Dedifferentiated amniotic fluid mesenchymal stem cell (primary cell): ENCODE measurements at regions not wholly inside any gene's neighbourhood (a gene's known extent, or its start where the extent isn't known, plus 50 kb on each side); places are given as distances from the start of the nearest gene placed in this dataset.
"Not testable (repeated sequence)": the region's sequence is repeated elsewhere in the genome, so short reads cannot be mapped to it uniquely, and the experiment has no call there.

Source experiments
- DNase-seq: peaks from one replicate; pipeline ENCODE4 v3.0.0-alpha.2; 2016; ENCODE audit errors: extremely low spot score

DNA sequence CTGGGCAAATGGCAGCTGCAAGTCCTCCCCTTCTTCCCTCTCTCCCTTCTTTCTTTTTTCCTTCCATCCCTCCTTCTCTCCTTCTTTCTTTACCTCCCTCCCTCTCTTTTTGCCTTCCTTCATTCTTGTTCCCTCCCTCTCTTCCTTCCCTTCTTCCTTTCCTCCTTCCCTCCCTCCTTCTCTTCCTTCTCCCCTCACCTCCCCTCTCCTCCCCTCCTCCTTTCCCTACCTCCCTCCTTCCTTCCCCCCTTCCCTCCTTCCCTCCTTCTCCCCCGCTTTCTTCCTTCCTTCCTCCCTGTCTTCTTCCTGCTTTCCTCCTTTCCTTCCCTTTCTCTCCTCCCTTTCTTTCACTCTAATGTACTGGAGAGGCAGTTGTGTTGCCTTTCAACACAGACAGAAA is 110.8 kb upstream of the SALL1 start:
- no peak for DNase-seq

DNA sequence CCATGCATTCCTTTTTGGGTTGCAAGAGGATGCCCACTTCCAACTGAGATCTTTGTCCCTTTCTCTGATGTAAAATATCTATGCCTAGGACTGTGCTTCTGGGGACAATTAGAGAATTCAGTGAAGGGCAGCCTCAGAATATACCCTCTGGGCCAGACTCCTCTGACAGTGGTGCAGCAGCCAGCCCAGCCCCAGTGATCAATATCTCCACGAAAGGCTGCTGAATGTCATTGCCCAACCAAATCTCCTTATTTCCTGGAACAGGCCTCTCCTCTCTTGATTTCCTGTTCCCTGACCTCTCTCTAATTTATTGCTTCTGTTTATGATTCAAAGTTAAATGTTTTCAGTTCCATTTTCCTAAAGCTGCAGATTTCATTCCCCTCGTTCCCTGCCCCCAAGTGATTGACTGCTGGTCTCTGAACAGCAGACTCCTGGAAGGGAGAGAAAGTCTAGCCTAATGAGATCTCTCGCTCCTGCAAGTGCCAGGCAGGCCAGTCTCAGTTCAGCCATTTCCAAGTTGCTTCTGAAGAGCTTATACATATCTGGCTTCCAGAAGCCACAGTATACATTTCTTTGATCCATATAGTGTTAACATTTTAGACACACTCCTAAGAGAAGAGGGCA is 104.4 kb upstream of the SALL1 start:
- DNase-seq, result no peak

DNA sequence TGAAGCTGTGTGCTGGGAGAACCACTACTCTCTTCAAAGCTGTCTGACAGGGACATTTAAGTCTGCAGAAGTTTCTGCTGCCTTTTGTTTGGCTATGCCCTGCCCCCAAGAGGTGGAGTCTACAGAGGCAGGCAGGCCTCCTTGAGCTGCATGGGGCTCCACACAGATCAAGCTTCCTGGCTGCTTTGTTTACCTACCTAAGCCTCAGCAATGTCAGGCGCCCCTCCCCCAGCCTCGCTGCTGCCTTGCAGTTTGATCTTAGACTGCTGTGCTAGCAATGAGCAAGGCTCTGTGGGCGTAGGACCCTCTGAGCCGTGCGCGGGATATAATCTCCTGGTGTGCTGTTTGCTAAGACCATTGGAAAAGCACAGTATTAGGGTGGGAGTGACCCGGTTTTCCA is 103.3 kb upstream of the SALL1 start:
- DNase-seq, result not testable (repeated sequence)

DNA sequence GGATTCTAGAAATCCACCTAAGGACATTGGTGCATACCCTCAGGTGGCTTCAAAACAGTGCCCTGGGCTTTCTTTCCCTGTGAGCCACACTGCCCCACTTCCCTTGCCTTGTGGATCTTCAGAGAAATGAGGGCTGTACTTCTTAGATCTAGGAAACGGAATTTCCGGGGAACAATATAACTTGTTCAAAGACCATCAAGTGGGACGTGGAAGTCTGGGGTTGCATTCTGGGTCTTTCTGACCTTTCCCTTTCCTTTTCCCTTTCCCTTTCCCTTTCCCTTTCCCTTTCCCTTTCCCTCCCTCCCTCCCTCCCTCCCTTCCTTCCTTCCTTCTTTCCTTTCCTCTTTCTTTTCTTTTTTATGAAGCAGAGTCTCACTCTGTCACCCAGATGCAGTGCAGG is 97.1 kb upstream of the SALL1 start:
- DNase-seq, result no peak

DNA sequence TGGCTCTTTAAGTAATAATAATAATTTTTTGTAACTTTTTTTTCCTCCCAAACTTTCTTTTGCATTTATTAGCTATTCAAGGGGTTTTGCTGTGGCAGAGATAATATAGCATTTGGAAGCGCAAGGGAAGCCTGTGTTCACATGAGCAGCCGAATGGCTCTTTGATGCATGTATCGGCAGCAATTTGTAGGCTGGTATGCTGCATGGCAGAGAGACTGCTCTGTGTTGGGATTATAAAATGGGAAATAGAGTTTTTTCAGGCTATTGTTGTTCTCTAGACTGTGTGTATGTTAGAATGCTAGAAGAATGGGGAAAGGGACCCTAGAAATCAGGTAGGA is 94.6 kb upstream of the SALL1 start:
- no peak for DNase-seq

DNA sequence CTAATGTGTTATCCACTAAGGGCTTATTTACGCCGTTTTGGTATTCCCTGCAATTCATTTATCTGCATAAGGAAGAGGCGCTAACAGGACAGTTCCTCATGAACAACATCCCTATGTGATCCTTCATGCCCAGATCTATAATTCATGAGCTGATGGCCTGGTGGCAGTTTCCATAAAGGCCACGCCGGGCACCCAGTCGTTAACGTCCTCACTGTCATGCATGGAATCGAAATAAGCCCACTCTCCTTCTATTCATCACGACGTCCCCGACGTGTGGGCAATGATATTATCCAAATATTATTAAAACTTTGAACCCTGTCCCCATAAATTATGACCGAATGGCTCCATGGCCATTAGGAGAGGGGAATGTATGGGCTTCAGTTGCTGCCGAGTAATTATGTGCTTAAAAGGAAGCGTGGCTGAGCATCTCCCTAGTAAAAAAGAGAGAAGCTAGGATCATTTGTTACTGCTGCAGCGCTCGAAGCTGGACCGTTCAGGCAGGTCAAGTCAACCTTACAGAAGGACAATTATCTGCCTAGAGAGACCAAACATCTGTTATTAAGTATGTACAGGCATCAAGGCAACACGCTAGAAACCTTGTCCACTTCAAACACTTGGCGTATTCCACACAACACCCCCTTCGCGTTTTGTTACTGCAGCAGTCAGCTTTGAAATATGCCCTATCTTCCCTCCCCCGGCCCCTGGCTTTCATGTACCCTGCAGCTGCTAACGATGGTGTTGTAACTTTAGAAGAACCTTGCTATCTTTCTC is 94.0 kb upstream of the SALL1 start:
- DNase-seq, result no peak

DNA sequence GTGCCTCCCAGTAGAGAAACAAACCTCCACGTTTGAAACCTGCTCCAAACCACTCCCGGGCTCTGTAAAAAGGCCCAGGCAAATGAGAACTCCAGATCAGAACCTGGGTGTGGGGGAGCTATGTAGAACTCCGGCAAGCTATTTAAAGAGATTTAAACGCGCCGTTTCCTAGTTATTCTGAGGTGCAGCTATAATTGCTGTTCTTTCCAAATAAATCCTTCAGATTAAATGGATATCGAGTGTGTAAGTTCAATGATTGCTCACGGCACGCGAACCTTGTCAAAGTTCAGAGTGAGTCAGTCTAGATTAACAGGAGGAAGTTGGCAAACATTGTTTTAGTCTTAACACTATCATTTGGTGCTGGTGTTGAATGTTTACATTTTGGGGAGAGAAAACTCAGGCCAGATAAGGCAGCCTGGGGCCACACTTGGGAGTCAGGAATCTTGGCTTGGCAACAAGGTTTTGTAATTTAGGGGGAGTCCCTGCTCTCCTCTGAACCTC is 92.9 kb upstream of the SALL1 start:
- no peak for DNase-seq

DNA sequence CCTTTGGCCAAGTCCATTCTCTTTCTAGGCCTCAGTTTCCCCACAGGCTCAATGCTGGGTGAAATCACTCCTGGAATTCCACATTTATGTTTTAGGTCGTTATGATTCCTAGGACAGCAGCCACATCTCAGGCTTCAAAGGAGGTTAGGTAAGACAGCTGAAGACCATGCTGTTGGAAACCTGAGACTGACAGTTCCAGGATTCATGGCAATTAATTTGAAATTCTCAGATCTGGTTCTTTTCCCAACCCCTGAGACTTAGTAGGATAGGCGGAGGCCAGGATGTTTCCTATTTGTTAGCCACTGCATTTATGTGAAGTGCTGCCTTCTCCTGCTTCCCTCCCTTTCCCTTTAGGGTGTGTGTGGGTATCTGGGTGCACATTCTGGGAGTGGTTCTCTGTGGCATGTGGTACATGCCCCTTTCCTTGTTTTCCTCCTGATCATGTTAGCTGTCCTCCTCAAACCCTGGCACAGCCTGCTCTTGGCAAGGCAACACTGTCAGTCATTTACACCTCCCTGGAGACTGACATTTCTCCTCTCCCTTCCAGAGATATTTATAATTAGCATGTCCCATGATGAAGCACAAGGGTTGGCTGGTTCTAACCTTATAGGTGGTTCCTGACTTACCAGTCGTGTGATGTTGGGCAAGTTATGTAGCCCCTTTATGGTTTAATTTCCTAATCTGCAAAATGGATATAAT is 91.4 kb upstream of the SALL1 start:
- no peak for DNase-seq

DNA sequence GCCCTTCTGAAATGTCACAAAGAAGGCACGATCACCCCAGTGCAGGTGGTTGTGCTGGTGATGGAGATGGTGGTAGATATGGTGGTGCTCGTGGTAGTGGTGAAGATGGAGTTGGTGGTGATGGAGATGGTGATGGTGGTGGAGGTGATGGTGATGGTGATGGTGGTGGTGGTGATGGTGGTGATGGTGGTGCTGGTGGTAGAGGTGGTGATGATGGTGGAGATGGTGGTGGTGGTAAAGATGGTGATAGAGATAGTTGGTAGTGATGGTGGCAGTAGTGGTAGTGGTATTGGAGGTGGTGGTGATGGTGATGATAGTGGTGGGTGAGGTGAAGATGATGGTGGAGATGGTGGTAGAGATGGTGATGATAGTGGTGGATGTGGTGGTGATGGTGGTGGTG is 88.1 kb upstream of the SALL1 start:
- no peak for DNase-seq

DNA sequence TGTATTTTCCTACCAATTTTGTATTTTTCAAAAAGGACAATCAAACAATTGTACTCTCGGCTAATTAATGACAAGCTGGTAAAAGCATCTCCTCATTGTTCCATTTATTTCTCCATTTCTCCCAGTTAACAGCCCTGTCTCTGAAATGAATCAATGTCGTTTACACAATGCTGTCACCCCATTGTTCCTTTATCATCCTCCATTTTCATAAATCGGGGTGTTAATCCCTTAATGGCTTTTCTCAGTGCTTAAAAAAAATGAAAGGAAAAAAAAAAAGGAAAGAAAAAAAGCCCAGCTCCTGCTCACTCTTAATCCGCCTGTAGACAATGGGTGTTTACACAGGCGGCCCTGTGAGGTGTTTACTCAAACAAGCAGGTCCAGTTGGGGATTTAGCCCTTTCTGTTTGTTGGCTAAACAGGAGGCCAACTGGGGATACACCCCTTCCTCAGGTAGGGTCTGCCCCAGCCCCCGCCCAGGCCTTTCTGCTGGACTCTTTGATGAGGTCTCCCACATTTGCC is 86.8 kb upstream of the SALL1 start:
- no peak for DNase-seq

DNA sequence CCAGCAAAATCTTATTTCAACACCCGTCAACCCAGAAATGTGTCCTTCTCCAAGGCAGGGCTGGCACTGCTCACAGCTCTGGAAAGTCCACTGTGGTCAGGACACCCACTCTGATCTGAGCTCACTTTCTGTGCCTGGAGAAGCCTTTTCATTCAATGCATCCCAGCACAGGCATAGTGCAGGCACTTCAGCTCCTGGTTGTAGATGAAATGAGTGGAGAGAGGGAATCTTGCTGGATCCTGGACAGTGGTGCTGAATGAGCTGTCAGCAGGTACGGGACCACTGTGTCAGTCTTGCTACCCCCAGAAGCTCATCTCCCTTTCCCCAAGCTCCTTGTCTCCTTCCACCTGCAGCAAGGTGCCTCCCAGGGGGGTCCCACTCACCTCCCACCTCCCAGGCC is 86.1 kb upstream of the SALL1 start:
- no peak for DNase-seq

DNA sequence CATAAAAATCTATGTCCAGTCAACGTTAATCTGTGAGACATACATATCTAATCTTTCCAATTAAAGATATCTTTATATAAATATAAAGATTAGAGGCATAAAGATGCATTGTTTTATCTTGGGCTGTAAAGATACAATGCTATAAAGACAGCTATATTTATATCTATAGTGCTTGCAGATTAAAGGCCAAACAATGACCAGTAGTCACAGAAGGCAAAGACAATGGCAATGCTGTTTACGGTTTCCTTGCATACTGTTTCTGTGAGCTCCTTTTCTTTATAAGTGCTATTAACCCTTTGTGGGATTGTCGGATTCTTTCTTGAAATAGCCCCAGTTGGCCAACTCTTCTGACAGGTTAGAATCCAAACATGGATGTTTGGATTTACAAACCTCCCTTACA is 85.5 kb upstream of the SALL1 start:
- no peak for DNase-seq

DNA sequence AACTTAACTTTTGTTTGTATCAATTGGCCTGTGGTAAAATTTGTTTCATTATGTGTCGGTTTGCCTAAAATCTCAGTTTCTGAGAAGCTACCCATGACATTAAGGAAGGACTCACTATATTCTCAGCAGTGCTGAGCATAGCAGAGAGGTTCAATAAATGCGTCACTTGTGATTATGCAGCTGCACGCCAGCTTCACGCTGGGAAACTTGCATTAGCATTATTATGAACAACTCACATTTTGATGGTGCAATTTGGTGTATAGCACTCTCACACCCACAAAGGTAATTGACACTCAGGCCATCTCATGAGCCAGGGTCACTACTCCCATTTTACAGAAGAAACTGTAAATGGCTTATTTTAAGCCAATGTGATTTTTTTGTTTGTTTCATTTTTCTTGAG is 80.6 kb upstream of the SALL1 start:
- no peak for DNase-seq

DNA sequence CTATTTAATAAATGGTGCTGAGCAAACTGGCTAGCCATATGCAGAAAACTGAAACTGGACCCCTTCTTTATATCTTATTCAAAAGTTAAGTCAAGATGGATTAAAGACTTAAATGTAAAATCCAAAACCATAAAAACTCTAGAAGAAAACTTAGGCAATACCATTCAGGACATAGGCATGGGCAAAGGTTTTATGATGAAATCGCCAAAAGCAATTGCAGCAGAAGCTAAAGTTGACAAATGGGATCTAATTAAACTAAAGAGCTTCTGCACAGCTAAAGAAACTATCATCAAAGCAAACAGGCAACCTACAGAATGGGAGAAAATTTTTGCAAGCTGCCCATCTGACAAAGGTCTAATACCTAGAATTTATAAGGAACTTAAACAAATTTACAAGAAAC is 79.0 kb upstream of the SALL1 start:
- not testable (repeated sequence) for DNase-seq

DNA sequence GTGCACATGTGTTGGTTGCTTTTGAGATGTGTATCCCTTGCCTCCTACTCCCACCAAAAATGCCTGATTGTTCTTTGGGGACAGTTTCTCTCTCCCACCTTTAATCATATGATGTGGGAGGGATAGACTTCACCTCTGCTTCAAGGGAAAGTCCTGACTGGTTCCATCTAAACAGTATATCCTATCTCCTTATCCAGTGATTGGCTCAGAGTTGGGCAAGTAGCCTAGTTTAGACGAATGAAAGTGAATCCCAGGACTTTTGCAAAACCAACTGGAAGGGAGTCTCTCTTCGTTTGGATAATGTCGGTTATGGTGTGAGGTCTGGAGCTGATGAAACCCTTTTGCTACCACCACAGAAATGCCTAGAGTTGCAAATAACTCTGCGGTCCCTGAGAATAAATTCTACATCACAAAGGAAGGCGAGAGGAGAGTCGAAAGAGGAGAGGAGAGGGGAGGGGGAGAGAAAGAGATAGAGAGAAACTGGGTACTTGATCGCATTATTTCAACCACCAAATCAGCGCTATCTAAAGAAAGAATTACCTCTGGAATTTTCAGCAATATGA is 77.1 kb upstream of the SALL1 start:
- no peak for DNase-seq

DNA sequence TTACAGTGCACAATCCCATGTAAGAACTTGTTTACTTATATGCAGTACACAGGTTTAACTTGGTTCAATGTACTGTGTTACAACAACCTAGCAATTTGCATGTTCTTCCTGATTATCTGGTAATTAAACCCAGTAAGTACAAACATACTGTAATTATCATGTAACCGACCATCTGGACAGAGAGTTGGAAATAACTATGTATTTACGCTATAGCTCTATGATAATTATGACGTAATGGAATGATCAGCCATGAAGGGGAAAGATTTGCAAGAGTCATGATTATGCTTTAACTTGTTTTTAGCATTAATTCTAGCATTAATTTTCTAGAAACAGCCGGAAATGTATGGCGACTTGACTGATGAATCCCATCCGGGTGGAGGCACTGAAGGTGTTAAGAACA is 74.8 kb upstream of the SALL1 start:
- no peak for DNase-seq

DNA sequence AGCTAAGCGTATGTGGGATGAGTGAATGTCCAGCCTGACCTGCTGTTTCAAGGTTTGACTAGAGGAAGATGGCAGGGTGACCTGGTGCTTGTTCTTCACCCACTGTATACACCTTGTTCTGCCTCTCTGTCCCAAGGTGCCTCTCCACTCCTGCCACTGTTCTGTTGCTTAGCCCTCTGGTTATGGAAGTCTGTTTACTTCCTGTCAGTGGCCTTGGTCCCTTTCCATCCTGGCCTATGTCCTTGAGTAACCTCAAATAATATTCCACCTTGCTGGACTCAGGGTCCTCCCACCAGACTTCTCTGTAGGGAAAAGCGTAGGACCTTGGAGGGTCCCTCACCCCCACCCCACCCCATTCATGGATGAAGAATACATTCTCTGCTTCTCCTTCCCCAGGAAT is 73.2 kb upstream of the SALL1 start:
- no peak for DNase-seq

DNA sequence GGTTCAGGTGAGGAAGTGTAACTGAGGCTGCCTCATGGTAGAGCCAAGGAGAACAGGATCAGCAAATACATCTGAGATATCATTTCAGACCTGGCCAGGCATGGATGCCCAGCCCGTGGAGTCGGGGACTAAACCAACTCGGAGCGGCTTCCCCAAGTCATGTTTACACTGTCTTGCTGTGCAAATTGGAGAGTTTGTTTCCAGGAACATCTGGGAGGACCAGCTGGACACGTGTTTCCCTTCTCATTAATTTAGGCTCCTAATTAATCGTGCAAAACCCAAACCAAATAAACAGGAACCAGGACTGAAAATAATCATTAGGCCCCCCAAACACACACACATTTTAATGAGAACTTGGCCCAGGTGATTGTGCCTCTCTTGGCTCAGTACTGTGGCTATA is 70.9 kb upstream of the SALL1 start:
- DNase-seq, result no peak

DNA sequence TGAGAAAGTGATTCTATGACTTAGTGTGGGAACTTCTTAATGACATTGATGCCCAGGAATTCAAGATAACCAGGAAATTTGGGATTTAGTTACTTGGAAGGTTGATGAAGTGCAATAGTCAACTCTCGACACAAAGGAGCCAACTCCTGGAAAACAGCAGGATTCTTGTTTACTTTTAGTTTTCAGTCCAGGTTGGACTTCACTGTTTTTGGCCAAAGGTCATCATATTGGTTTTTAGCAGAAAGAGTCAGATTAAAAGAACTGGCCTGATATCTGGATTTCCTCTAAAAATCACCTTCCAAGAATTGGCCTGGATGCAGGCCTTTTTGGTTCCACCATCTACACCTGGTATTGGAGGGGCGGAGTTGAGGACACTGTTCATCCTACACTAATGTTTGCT is 60.1 kb upstream of the SALL1 start:
- no peak for DNase-seq

DNA sequence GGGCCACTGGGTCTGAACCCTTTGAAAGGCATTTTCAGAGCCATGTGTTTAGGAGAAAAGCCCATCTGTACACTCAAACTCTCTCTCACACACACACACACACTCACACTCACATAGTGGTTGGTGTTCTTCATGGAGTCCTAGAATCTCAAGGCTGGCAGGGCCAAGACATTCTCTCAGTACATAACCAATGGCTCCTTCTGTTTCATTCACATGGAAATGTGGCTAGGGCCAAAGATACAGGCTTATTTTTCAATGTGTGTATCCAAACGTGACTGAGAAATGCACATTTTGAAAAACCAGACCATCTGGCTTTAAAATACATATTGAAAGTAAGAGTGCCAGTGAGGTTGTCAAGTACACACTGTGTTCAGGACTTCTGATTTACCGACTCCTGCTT is 59.0 kb upstream of the SALL1 start:
- no peak for DNase-seq

DNA sequence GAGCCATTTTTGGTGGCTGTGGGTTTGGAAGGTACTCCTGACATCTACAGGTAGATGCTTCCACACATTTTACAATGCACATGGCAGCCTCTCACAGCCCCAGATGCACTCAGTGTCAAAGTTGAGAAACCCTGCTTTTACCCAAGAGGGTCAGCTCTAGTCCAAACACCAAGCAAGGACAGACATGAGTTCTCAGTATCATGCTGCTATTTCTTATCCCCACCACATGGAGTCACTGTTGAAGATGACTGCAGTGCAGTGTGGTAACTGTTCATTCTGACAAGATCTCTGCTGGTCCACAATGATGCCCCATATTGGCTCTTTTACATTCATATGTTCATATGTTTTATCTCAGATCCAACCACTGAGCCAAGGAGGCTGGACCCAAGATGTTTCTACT is 50.5 kb upstream of the SALL1 start:
- no peak for DNase-seq
